ENCODE measurements at regions not wholly inside any gene's neighbourhood (a gene's known extent, or its start where the extent isn't known, plus 50 kb on each side); places are given as distances from the start of the nearest gene placed in this dataset.

DNA sequence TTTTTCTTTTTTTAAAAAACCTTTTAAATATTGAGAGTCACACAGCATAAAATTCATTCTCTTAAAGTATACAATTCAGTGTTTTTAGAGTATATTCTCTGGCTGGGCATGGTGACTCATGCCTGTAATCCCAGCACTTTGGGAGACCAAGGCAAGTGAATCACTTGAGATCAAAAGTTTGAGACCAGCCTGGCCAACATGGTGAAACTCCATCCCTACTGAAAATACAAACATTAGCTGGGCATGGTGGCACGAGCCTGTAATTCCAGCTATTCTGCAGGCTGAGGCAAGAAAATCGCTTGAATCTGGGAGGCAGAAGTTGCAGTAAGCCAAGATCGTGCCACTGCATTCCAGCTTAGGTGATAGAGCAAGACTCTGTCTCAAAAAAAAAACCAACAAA is 68.4 kb upstream of the BCAT1 start:
- TF ChIP-seq, protein P1, sequence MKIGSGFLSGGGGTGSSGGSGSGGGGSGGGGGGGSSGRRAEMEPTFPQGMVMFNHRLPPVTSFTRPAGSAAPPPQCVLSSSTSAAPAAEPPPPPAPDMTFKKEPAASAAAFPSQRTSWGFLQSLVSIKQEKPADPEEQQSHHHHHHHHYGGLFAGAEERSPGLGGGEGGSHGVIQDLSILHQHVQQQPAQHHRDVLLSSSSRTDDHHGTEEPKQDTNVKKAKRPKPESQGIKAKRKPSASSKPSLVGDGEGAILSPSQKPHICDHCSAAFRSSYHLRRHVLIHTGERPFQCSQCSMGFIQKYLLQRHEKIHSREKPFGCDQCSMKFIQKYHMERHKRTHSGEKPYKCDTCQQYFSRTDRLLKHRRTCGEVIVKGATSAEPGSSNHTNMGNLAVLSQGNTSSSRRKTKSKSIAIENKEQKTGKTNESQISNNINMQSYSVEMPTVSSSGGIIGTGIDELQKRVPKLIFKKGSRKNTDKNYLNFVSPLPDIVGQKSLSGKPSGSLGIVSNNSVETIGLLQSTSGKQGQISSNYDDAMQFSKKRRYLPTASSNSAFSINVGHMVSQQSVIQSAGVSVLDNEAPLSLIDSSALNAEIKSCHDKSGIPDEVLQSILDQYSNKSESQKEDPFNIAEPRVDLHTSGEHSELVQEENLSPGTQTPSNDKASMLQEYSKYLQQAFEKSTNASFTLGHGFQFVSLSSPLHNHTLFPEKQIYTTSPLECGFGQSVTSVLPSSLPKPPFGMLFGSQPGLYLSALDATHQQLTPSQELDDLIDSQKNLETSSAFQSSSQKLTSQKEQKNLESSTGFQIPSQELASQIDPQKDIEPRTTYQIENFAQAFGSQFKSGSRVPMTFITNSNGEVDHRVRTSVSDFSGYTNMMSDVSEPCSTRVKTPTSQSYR (CRISPR knock-in tag; IDR thresholded peaks at IDR 0.05; ENCODE audit: borderline replicate concordance): no peak
- TF ChIP-seq MAZ (IDR thresholded peaks at IDR 0.05; ENCODE audit: borderline replicate concordance, low read depth, low read length) (no peak), MAZ (CRISPR knock-in tag; IDR thresholded peaks at IDR 0.05; ENCODE audit: low read depth) (no peak), BHLHE40 (IDR thresholded peaks at IDR 0.05; ENCODE audit: low read length) (no peak), JUND (CRISPR knock-in tag; IDR thresholded peaks at IDR 0.05) (no peak), SRF (IDR thresholded peaks at IDR 0.05; ENCODE audit: low read depth, low read length) (no peak), ZNF792 (CRISPR knock-in tag; IDR thresholded peaks at IDR 0.05) (no peak)

Measured in HepG2 (cell line).